ENCODE measurements at regions not wholly inside any gene's neighbourhood (a gene's known extent, or its start where the extent isn't known, plus 50 kb on each side); places are given as distances from the start of the nearest gene placed in this dataset.

DNA sequence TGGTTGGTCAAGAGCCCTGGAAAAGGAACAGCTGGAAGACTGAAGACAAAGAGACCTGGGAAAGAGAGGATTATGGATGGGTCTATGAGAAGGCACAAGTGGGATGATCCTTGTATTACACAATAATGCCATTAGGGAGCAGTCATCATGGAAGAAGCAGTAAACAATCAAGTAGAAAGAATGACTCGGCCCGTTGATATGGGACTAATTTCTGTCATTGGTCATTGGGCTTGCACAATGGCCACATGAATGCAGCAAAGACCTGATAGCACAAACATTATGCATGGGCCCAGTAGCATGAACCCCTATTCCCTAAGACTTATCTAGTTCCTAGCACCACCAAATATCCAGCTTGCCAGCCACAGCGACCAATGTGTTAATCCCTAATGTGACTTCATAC lies 390.3 kb upstream of the ZNF507 start:
- Histone ChIP-seq H3K4me3 (no peak overlapping the region), H3K27ac (no peak overlapping the region), H3K9me3 (peaks cover 7% of the 10 kb centered on the region; the same call in 1 of the 3 replicates), H3K4me1 (no peaks in the 10 kb centered on the region), H3K4me2 (no peak overlapping the region)
- ChIA-PET CTCF (no interaction called here), POLR2A (no interaction called here)
- DNase-seq (ENCODE audit: low read depth in 1 of 2, low spot score in 1 of 2) = no peak
- TF ChIP-seq, protein P1, sequence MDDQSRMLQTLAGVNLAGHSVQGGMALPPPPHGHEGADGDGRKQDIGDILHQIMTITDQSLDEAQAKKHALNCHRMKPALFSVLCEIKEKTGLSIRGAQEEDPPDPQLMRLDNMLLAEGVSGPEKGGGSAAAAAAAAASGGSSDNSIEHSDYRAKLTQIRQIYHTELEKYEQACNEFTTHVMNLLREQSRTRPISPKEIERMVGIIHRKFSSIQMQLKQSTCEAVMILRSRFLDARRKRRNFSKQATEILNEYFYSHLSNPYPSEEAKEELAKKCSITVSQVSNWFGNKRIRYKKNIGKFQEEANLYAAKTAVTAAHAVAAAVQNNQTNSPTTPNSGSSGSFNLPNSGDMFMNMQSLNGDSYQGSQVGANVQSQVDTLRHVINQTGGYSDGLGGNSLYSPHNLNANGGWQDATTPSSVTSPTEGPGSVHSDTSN (IDR thresholded peaks at IDR 0.05) = no peak
- TF ChIP-seq ZNF302 (CRISPR knock-in tag; IDR thresholded peaks at IDR 0.05) (no peak), SMC3 (IDR thresholded peaks at IDR 0.05) (no peak), USF2 (IDR thresholded peaks at IDR 0.05) (no peak), HOXB5 (CRISPR knock-in tag; IDR thresholded peaks at IDR 0.05) (no peak), MAZ (IDR thresholded peaks at IDR 0.05; ENCODE audit: borderline replicate concordance, low read depth, low read length) (no peak), HOXB13 (CRISPR knock-in tag; IDR thresholded peaks at IDR 0.05; ENCODE audit: low read depth) (no peak), CBX8 (IDR thresholded peaks at IDR 0.05) (no peak), RFX5 (IDR thresholded peaks at IDR 0.05) (no peak), BHLHE40 (IDR thresholded peaks at IDR 0.05; ENCODE audit: low read depth, low read length) (no peak), EHF (CRISPR knock-in tag; IDR thresholded peaks at IDR 0.05) (no peak), RNF2 (IDR thresholded peaks at IDR 0.05; ENCODE audit: borderline replicate concordance, low read depth) (no peak), EHMT2 (IDR thresholded peaks at IDR 0.05; ENCODE audit: low read depth) (no peak), TP53 (CRISPR knock-in tag; IDR thresholded peaks at IDR 0.05) (no peak), JUNB (IDR thresholded peaks at IDR 0.05) (no peak), E2F6 (IDR thresholded peaks at IDR 0.05; ENCODE audit: borderline replicate concordance, low read depth) (no peak), POLR2AphosphoS2 (conservative IDR thresholded peaks at IDR 0.05; ENCODE audit: low read length) (no peak)
- TF ChIP-seq, protein P2, sequence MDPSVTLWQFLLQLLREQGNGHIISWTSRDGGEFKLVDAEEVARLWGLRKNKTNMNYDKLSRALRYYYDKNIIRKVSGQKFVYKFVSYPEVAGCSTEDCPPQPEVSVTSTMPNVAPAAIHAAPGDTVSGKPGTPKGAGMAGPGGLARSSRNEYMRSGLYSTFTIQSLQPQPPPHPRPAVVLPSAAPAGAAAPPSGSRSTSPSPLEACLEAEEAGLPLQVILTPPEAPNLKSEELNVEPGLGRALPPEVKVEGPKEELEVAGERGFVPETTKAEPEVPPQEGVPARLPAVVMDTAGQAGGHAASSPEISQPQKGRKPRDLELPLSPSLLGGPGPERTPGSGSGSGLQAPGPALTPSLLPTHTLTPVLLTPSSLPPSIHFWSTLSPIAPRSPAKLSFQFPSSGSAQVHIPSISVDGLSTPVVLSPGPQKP (IDR thresholded peaks at IDR 0.05; ENCODE audit: low read depth, low read length) = no peak
- ATAC-seq = no peak
- FAIRE-seq = no peak
- WGBS (ENCODE audit: missing lambda C conversion rate) = 2% methylated on average over 3 of the region's 3 CpGs

DNA sequence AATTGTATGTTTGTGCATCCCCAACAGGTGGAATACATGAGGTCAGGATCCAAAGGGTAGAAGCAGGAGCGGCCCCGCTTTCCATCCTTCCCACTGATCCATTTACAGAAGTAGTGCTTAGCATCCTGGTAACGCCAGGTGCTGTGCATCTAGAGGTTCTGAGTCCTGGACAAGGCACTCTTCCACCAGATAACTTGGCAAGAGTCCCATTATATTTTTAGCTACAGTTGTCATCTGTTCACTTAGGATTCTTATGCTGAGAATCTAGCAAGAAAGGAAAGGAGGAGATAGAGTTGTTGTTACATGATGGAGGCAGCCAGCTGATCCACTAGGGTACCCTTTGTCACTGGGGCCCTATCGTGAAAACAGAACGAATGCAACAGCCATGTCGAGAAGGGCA lies 389.5 kb upstream of the ZNF507 start:
- no peak for FAIRE-seq

More for the DNA sequence above, 389.5 kb upstream of the ZNF507 start:
- DNase-seq (ENCODE audit: low read depth in 1 of 2, low spot score in 1 of 2) = no peak
- TF ChIP-seq HDAC2 (IDR thresholded peaks at IDR 0.05) (no peak), REST (IDR thresholded peaks at IDR 0.05) (no peak), KDM5A (IDR thresholded peaks at IDR 0.05) (no peak), ZSCAN20 (CRISPR knock-in tag; IDR thresholded peaks at IDR 0.05) (no peak)
- TF ChIP-seq, protein P1 (IDR thresholded peaks at IDR 0.05) = no peak
- TF ChIP-seq, protein P3, sequence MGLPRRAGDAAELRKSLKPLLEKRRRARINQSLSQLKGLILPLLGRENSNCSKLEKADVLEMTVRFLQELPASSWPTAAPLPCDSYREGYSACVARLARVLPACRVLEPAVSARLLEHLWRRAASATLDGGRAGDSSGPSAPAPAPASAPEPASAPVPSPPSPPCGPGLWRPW (IDR thresholded peaks at IDR 0.05) = no peak
- H3K4me3 ChIP-seq = no peak overlapping the region
- 6% methylated on average over 6 of the region's 6 CpGs for WGBS (ENCODE audit: missing lambda C conversion rate)
- H3K9me3 ChIP-seq = 0 out of 3 replicates have a peak, but pooled peaks cover 4% of the 10 kb centered on the region
- POLR2A ChIA-PET = no interaction called here
- no peak overlapping the region for H3K27ac ChIP-seq
- CTCF ChIA-PET = interaction anchor here (1.0 to 1.3 kb wide), 2 partner anchors 17 to 268 kb away, joined by 3 read pairs; no protein-coding TSS in a partner anchor
- H3K4me2 ChIP-seq = no peak overlapping the region
- ATAC-seq = no peak
- H3K4me1 ChIP-seq = no peaks in the 10 kb centered on the region

Data from A549 (cell line).